ACC112 (cell line): ENCODE measurements at regions not wholly inside any gene's neighbourhood (a gene's known extent, or its start where the extent isn't known, plus 50 kb on each side); places are given as distances from the start of the nearest gene placed in this dataset.

Source experiments
- H2AFZ ChIP-seq: fragments of 200-600 bp; sonication (generic); one replicate; pipeline ENCODE4 v1.6.0; 2017; ENCODE audit warnings: antibody characterized with exemption, low read length; ENCODE audit not compliant: unreplicated experiment
- H3K27ac ChIP-seq: fragments of 200-600 bp; sonication (generic); 2 replicates; pipeline ENCODE4 v1.5.1; 2014; ENCODE audit warnings: low read depth, mild to moderate bottlenecking, antibody characterized with exemption, low read length, moderate library complexity
- H3K27me3 ChIP-seq: fragments of 200-600 bp; sonication (generic); 2 replicates; pipeline ENCODE4 v1.6.1; 2014; ENCODE audit warnings: mild to moderate bottlenecking, antibody characterized with exemption, low read length, moderate library complexity, mixed read lengths; ENCODE audit not compliant: insufficient read depth
- H3K36me3 ChIP-seq: fragments of 200-600 bp; sonication (generic); 2 replicates; pipeline ENCODE4 v1.6.1; 2016; ENCODE audit warnings: mild to moderate bottlenecking, antibody characterized with exemption, low read length, moderate library complexity, mixed read lengths; ENCODE audit not compliant: insufficient read depth
- H3K4me1 ChIP-seq: fragments of 200-600 bp; sonication (generic); one replicate; pipeline ENCODE4 v1.6.1; 2016; ENCODE audit warnings: low read length, mixed read lengths; ENCODE audit not compliant: insufficient read depth, unreplicated experiment, control insufficient read depth
- H3K4me3 ChIP-seq: fragments of 200-600 bp; sonication (generic); 2 replicates; pipeline ENCODE4 v1.5.1; 2014; ENCODE audit warnings: mild to moderate bottlenecking, low read depth, low read length
- H3K79me2 ChIP-seq: fragments of 200-600 bp; sonication (generic); one replicate; pipeline ENCODE4 v1.6.0; 2016; ENCODE audit warnings: low read length; ENCODE audit not compliant: control insufficient read depth, unreplicated experiment, insufficient read depth

GRCh38 chr15:69830876-69831275 is 266.8 kb downstream of the TLE3 start:
- Histone ChIP-seq H3K79me2 (no peaks in the 10 kb centered on the region), H3K36me3 (no peaks in the 10 kb centered on the region), H3K4me3 (no peak overlapping the region), H3K27ac (no peak overlapping the region), H3K4me1 (peaks cover 8% of the 10 kb centered on the region), H3K27me3 (peaks cover 31% of the 10 kb centered on the region), H2AFZ (no peak overlapping the region)

GRCh38 chr15:69834267-69834666 is 263.4 kb downstream of the TLE3 start:
- no peaks in the 10 kb centered on the region for H3K79me2 ChIP-seq
- no peaks in the 10 kb centered on the region for H3K4me1 ChIP-seq
- H3K36me3 ChIP-seq = no peaks in the 10 kb centered on the region
- peaks cover 34% of the 10 kb centered on the region for H3K27me3 ChIP-seq
- H3K27ac ChIP-seq = no peak overlapping the region
- no peak overlapping the region for H2AFZ ChIP-seq
- H3K4me3 ChIP-seq = no peak overlapping the region

- Histone ChIP-seq H3K36me3 (no peaks in the 10 kb centered on the region), H3K79me2 (no peaks in the 10 kb centered on the region), H3K27me3 (peaks cover 34% of the 10 kb centered on the region), H3K27ac (no peak overlapping the region), H3K4me1 (no peaks in the 10 kb centered on the region), H3K4me3 (no peak overlapping the region), H2AFZ (no peak overlapping the region)
These were observed 263.0 kb downstream of the TLE3 start for GRCh38 chr15:69834761-69835160.

- Histone ChIP-seq H3K27me3 (peaks cover 29% of the 10 kb centered on the region), H3K4me3 (no peak overlapping the region), H3K79me2 (no peaks in the 10 kb centered on the region), H3K4me1 (no peaks in the 10 kb centered on the region), H3K36me3 (no peaks in the 10 kb centered on the region), H3K27ac (no peak overlapping the region), H2AFZ (no peak overlapping the region)
These were observed 261.7 kb downstream of the TLE3 start for GRCh38 chr15:69836048-69836447.

GRCh38 chr15:69836526-69837230 is 261.0 kb downstream of the TLE3 start:
- H2AFZ ChIP-seq = no peak overlapping the region
- H3K27ac ChIP-seq = no peak overlapping the region
- H3K79me2 ChIP-seq = no peaks in the 10 kb centered on the region
- H3K4me3 ChIP-seq = no peak overlapping the region
- H3K4me1 ChIP-seq = no peaks in the 10 kb centered on the region
- H3K36me3 ChIP-seq = no peaks in the 10 kb centered on the region
- peaks cover 25% of the 10 kb centered on the region for H3K27me3 ChIP-seq

GRCh38 chr15:69838338-69838737 is 259.4 kb downstream of the TLE3 start:
- Histone ChIP-seq H3K4me1 (no peaks in the 10 kb centered on the region), H2AFZ (no peak overlapping the region), H3K27me3 (peaks cover 25% of the 10 kb centered on the region), H3K79me2 (no peaks in the 10 kb centered on the region), H3K4me3 (no peak overlapping the region), H3K27ac (no peak overlapping the region), H3K36me3 (no peaks in the 10 kb centered on the region)

GRCh38 chr15:69838994-69839393 is 258.7 kb downstream of the TLE3 start:
- H3K4me1 ChIP-seq = no peaks in the 10 kb centered on the region
- no peaks in the 10 kb centered on the region for H3K79me2 ChIP-seq
- H3K27me3 ChIP-seq = peaks cover 27% of the 10 kb centered on the region
- H2AFZ ChIP-seq = no peak overlapping the region
- H3K27ac ChIP-seq = no peak overlapping the region
- no peaks in the 10 kb centered on the region for H3K36me3 ChIP-seq
- no peak overlapping the region for H3K4me3 ChIP-seq

GRCh38 chr15:69841113-69841828 is 256.4 kb downstream of the TLE3 start:
- no peak overlapping the region for H3K27ac ChIP-seq
- no peak overlapping the region for H3K4me3 ChIP-seq
- H3K27me3 ChIP-seq = peaks cover 22% of the 10 kb centered on the region
- no peaks in the 10 kb centered on the region for H3K79me2 ChIP-seq
- no peaks in the 10 kb centered on the region for H3K4me1 ChIP-seq
- no peak overlapping the region for H2AFZ ChIP-seq
- H3K36me3 ChIP-seq = no peaks in the 10 kb centered on the region

- no peaks in the 10 kb centered on the region for H3K36me3 ChIP-seq
- no peak overlapping the region for H3K4me3 ChIP-seq
- H3K27ac ChIP-seq = no peak overlapping the region
- H3K27me3 ChIP-seq = peaks cover 22% of the 10 kb centered on the region
- H3K4me1 ChIP-seq = no peaks in the 10 kb centered on the region
- H2AFZ ChIP-seq = no peak overlapping the region
- no peaks in the 10 kb centered on the region for H3K79me2 ChIP-seq
These were observed 254.9 kb downstream of the TLE3 start for GRCh38 chr15:69842851-69843250.

GRCh38 chr15:69843276-69843899 is 254.3 kb downstream of the TLE3 start:
- peaks cover 22% of the 10 kb centered on the region for H3K27me3 ChIP-seq
- H3K4me3 ChIP-seq = no peak overlapping the region
- peaks cover under 1% of the 10 kb centered on the region for H3K4me1 ChIP-seq
- no peaks in the 10 kb centered on the region for H3K36me3 ChIP-seq
- H2AFZ ChIP-seq = no peak overlapping the region
- H3K27ac ChIP-seq = no peak overlapping the region
- no peaks in the 10 kb centered on the region for H3K79me2 ChIP-seq

GRCh38 chr15:69843900-69844304 is 253.8 kb downstream of the TLE3 start:
- Histone ChIP-seq H2AFZ (no peak overlapping the region), H3K27me3 (peaks cover 22% of the 10 kb centered on the region), H3K4me1 (peaks cover 6% of the 10 kb centered on the region), H3K4me3 (no peak overlapping the region), H3K79me2 (no peaks in the 10 kb centered on the region), H3K27ac (no peak overlapping the region), H3K36me3 (no peaks in the 10 kb centered on the region)
